T-helper 17 cell (primary cell): ENCODE measurements at regions not wholly inside any gene's neighbourhood (a gene's known extent, or its start where the extent isn't known, plus 50 kb on each side); places are given as distances from the start of the nearest gene placed in this dataset.
A peak's percentile ranks its signal among the peaks of the same experiment; 100 is the strongest.

ENCODE experiments used
- ATAC-seq: fragments of 150-1000 bp; cut with Tn5 transposase; 2 replicates; pipeline ENCODE4 v1.10.0; 2021; ENCODE audit warnings: mild to moderate bottlenecking, moderate library complexity
- DNase-seq, 3 donors: peaks; one replicate each; pipeline versions ENCODE4 v3.0.0 to v3.0.0-alpha.2; 2020 to 2021
- H3K9me3 ChIP-seq: one replicate; pipeline ENCODE4 v1.7.0; 2013; ENCODE audit warnings: low read length, mild to moderate bottlenecking; ENCODE audit not compliant: control insufficient read depth, poor library complexity, severe bottlenecking
- H3K27ac Mint-ChIP-seq: one replicate; pipeline ENCODE4 v1.8.0; 2022; ENCODE audit warnings: mild to moderate bottlenecking, moderate library complexity, mixed read lengths
- H3K27me3 Mint-ChIP-seq: one replicate; pipeline ENCODE4 v1.8.0; 2022; ENCODE audit warnings: mixed read lengths
- H3K36me3 Mint-ChIP-seq: one replicate; pipeline ENCODE4 v1.8.0; 2022; ENCODE audit warnings: low read depth, mixed read lengths
- H3K4me1 Mint-ChIP-seq: one replicate; pipeline ENCODE4 v1.8.0; 2022; ENCODE audit warnings: mild to moderate bottlenecking, mixed read lengths
- H3K4me3 Mint-ChIP-seq: one replicate; pipeline ENCODE4 v1.8.0; 2022; ENCODE audit warnings: mild to moderate bottlenecking, moderate library complexity, mixed read lengths

- H3K9me3 ChIP-seq, result no peaks in the 10 kb centered on the region
- no peak for DNase-seq
- no peak for ATAC-seq
- H3K36me3 Mint-ChIP-seq, result no peaks in the 10 kb centered on the region
- no peaks in the 10 kb centered on the region for H3K4me1 Mint-ChIP-seq
- no peaks in the 10 kb centered on the region for H3K27me3 Mint-ChIP-seq
- H3K4me3 Mint-ChIP-seq, result no peak overlapping the region
- H3K27ac Mint-ChIP-seq, result no peak overlapping the region
Measured at GRCh38 chrX:10076765-10077164, 80.0 kb upstream of the CLCN4 start.

- no peak for ATAC-seq
- H3K4me1 Mint-ChIP-seq, result peaks cover under 1% of the 10 kb centered on the region
- no peaks in the 10 kb centered on the region for H3K27me3 Mint-ChIP-seq
- no peaks in the 10 kb centered on the region for H3K9me3 ChIP-seq
- no peak overlapping the region for H3K4me3 Mint-ChIP-seq
- no peak overlapping the region for H3K27ac Mint-ChIP-seq
- DNase-seq, result no peak
- H3K36me3 Mint-ChIP-seq, result no peaks in the 10 kb centered on the region
Measured at GRCh38 chrX:10077425-10078188, 79.2 kb upstream of the CLCN4 start.

- Mint-ChIP-seq H3K27me3 (no peaks in the 10 kb centered on the region), H3K27ac (no peak overlapping the region), H3K36me3 (no peaks in the 10 kb centered on the region), H3K4me1 (peaks cover 7% of the 10 kb centered on the region), H3K4me3 (no peak overlapping the region)
- ATAC-seq (no peak), DNase-seq (no peak)
- no peaks in the 10 kb centered on the region for H3K9me3 ChIP-seq
Measured at GRCh38 chrX:10078266-10078665, 78.5 kb upstream of the CLCN4 start.

GRCh38 chrX:10079231-10079630 lies 77.5 kb upstream of the CLCN4 start:
- no peaks in the 10 kb centered on the region for H3K9me3 ChIP-seq
- no peak overlapping the region for H3K27ac Mint-ChIP-seq
- peaks cover 11% of the 10 kb centered on the region for H3K4me1 Mint-ChIP-seq
- no peak for ATAC-seq
- peak overlapping the region; percentile 33 for H3K4me3 Mint-ChIP-seq
- no peak for DNase-seq
- H3K36me3 Mint-ChIP-seq, result no peaks in the 10 kb centered on the region
- no peaks in the 10 kb centered on the region for H3K27me3 Mint-ChIP-seq

- Mint-ChIP-seq H3K36me3 (no peaks in the 10 kb centered on the region), H3K27me3 (no peaks in the 10 kb centered on the region), H3K4me3 (no peak overlapping the region), H3K27ac (peak overlapping the region; percentile 91), H3K4me1 (peaks cover 13% of the 10 kb centered on the region)
- DNase-seq (no peak), ATAC-seq (no peak)
- no peaks in the 10 kb centered on the region for H3K9me3 ChIP-seq
Measured at GRCh38 chrX:10083809-10084208, 73.0 kb upstream of the CLCN4 start.

GRCh38 chrX:10085223-10085622 lies 71.6 kb upstream of the CLCN4 start:
- DNase-seq (no peak), ATAC-seq (peak; percentile 59)
- Mint-ChIP-seq H3K4me3 (peak overlapping the region; percentile 9), H3K27me3 (no peaks in the 10 kb centered on the region), H3K36me3 (no peaks in the 10 kb centered on the region), H3K4me1 (peaks cover 13% of the 10 kb centered on the region), H3K27ac (peak overlapping the region; percentile 89)
- no peaks in the 10 kb centered on the region for H3K9me3 ChIP-seq

- Mint-ChIP-seq H3K27me3 (no peaks in the 10 kb centered on the region), H3K36me3 (peaks cover 2% of the 10 kb centered on the region), H3K4me1 (peaks cover 13% of the 10 kb centered on the region), H3K4me3 (no peak overlapping the region), H3K27ac (peak overlapping the region; percentile 89)
- H3K9me3 ChIP-seq, result no peaks in the 10 kb centered on the region
- DNase-seq, result no peak
- ATAC-seq, result no peak
Measured at GRCh38 chrX:10086676-10087075, 70.1 kb upstream of the CLCN4 start.

GRCh38 chrX:10087391-10087790 lies 69.4 kb upstream of the CLCN4 start:
- H3K36me3 Mint-ChIP-seq, result peaks cover 2% of the 10 kb centered on the region
- H3K4me3 Mint-ChIP-seq, result no peak overlapping the region
- ATAC-seq (no peak), DNase-seq (no peak)
- peak overlapping the region; percentile 89 for H3K27ac Mint-ChIP-seq
- H3K9me3 ChIP-seq, result no peaks in the 10 kb centered on the region
- H3K27me3 Mint-ChIP-seq, result no peaks in the 10 kb centered on the region
- H3K4me1 Mint-ChIP-seq, result peaks cover 13% of the 10 kb centered on the region

- Mint-ChIP-seq H3K27me3 (no peaks in the 10 kb centered on the region), H3K4me3 (no peak overlapping the region), H3K27ac (no peak overlapping the region), H3K4me1 (peaks cover 2% of the 10 kb centered on the region), H3K36me3 (peaks cover 2% of the 10 kb centered on the region)
- no peak for ATAC-seq
- DNase-seq, result no peak
- H3K9me3 ChIP-seq, result no peaks in the 10 kb centered on the region
Measured at GRCh38 chrX:10089378-10089795, 67.4 kb upstream of the CLCN4 start.

GRCh38 chrX:10090319-10090718 lies 66.5 kb upstream of the CLCN4 start:
- no peak for ATAC-seq
- Mint-ChIP-seq H3K4me3 (no peak overlapping the region), H3K27ac (no peak overlapping the region), H3K27me3 (no peaks in the 10 kb centered on the region), H3K4me1 (peaks cover 2% of the 10 kb centered on the region), H3K36me3 (peaks cover 2% of the 10 kb centered on the region)
- DNase-seq, result no peak
- H3K9me3 ChIP-seq, result no peaks in the 10 kb centered on the region

GRCh38 chrX:10095246-10095645 lies 61.5 kb upstream of the CLCN4 start:
- no peaks in the 10 kb centered on the region for H3K9me3 ChIP-seq
- DNase-seq (no peak), ATAC-seq (no peak)
- Mint-ChIP-seq H3K4me1 (peaks cover 5% of the 10 kb centered on the region), H3K36me3 (peaks cover 2% of the 10 kb centered on the region), H3K4me3 (no peak overlapping the region), H3K27me3 (no peaks in the 10 kb centered on the region), H3K27ac (no peak overlapping the region)

GRCh38 chrX:10095698-10096432 lies 60.9 kb upstream of the CLCN4 start:
- peaks cover 9% of the 10 kb centered on the region for H3K4me1 Mint-ChIP-seq
- no peaks in the 10 kb centered on the region for H3K9me3 ChIP-seq

GRCh38 chrX:10098270-10098713 lies 58.5 kb upstream of the CLCN4 start:
- ATAC-seq (peak; percentile 85), DNase-seq (peak in 2 of 3 donors; percentile 10 to 37)
- H3K4me1 Mint-ChIP-seq, result peaks cover 15% of the 10 kb centered on the region
- H3K9me3 ChIP-seq, result no peaks in the 10 kb centered on the region
- peak overlapping the region; percentile 89 for H3K27ac Mint-ChIP-seq
- H3K36me3 Mint-ChIP-seq, result no peaks in the 10 kb centered on the region
- H3K4me3 Mint-ChIP-seq, result peak overlapping the region; percentile 92
- no peaks in the 10 kb centered on the region for H3K27me3 Mint-ChIP-seq

More at GRCh38 chrX:10095698-10096432, 60.9 kb upstream of the CLCN4 start:
- no peak overlapping the region for H3K27ac Mint-ChIP-seq
- peak; percentile 36 for ATAC-seq
- no peaks in the 10 kb centered on the region for H3K36me3 Mint-ChIP-seq
- no peak for DNase-seq
- H3K27me3 Mint-ChIP-seq, result no peaks in the 10 kb centered on the region
- no peak overlapping the region for H3K4me3 Mint-ChIP-seq
